Activated naive CD4-positive, alpha-beta T cell treated with anti-CD3 and anti-CD28 coated beads, Interleukin-2, amount 50 U/mL, for 16 hours (primary cell): ENCODE measurements at regions not wholly inside any gene's neighbourhood (a gene's known extent, or its start where the extent isn't known, plus 50 kb on each side); places are given as distances from the start of the nearest gene placed in this dataset.

Experiments used
- DNase-seq: peaks from one replicate; pipeline ENCODE4 v3.0.0-alpha.2; 2020

- DNase-seq: no peak
These were observed 213.4 kb downstream of the CBLN1 start for GRCh38 chr16:49068224-49068623.

- no peak for DNase-seq
These were observed 213.9 kb downstream of the CBLN1 start for GRCh38 chr16:49067776-49068175.

- DNase-seq: no peak
These were observed 220.4 kb downstream of the CBLN1 start for GRCh38 chr16:49061137-49061714.

- no peak for DNase-seq
These were observed 220.9 kb downstream of the CBLN1 start for GRCh38 chr16:49060728-49061127.

- DNase-seq: no peak
These were observed 223.3 kb downstream of the CBLN1 start for GRCh38 chr16:49058382-49058781.

- no peak for DNase-seq
These were observed 223.7 kb downstream of the CBLN1 start for GRCh38 chr16:49057936-49058335.

GRCh38 chr16:49057391-49057790 is 224.2 kb downstream of the CBLN1 start:
- DNase-seq: no peak

GRCh38 chr16:49056546-49056945 is 225.1 kb downstream of the CBLN1 start:
- no peak for DNase-seq

GRCh38 chr16:49055824-49056545 is 225.7 kb downstream of the CBLN1 start:
- DNase-seq: no peak

GRCh38 chr16:49055291-49055690 is 226.3 kb downstream of the CBLN1 start:
- DNase-seq: no peak

GRCh38 chr16:49054606-49055005 is 227.0 kb downstream of the CBLN1 start:
- DNase-seq: no peak

- DNase-seq: no peak
These were observed 228.8 kb downstream of the CBLN1 start for GRCh38 chr16:49052846-49053245.

GRCh38 chr16:49051576-49051975 is 230.1 kb downstream of the CBLN1 start:
- no peak for DNase-seq

- DNase-seq: no peak
These were observed 231.0 kb downstream of the CBLN1 start for GRCh38 chr16:49050607-49051006.

GRCh38 chr16:49049644-49050043 is 232.0 kb downstream of the CBLN1 start:
- DNase-seq: no peak

GRCh38 chr16:49049191-49049590 is 232.4 kb downstream of the CBLN1 start:
- no peak for DNase-seq

GRCh38 chr16:49048557-49048956 is 233.1 kb downstream of the CBLN1 start:
- DNase-seq: no peak

GRCh38 chr16:49036126-49036525 is 245.5 kb downstream of the CBLN1 start:
- no peak for DNase-seq

GRCh38 chr16:49027420-49027819 is 254.2 kb downstream of the CBLN1 start:
- DNase-seq: no peak

- DNase-seq: no peak
These were observed 255.0 kb downstream of the CBLN1 start for GRCh38 chr16:49026566-49027181.

- DNase-seq: no peak
These were observed 256.7 kb downstream of the CBLN1 start for GRCh38 chr16:49024896-49025295.

GRCh38 chr16:49024016-49024415 is 257.6 kb downstream of the CBLN1 start:
- DNase-seq: no peak

- no peak for DNase-seq
These were observed 258.6 kb downstream of the CBLN1 start for GRCh38 chr16:49023050-49023449.

- DNase-seq: no peak
These were observed 259.2 kb downstream of the CBLN1 start for GRCh38 chr16:49022351-49022963.
